HepG2 (cell line): ENCODE measurements at regions not wholly inside any gene's neighbourhood (a gene's known extent, or its start where the extent isn't known, plus 50 kb on each side); places are given as distances from the start of the nearest gene placed in this dataset.

Experiments used
- ARNTL ChIP-seq: sonication (generic); formaldehyde crosslinking; IDR thresholded peaks from 2 replicates; pipeline ENCODE4 v1.4.0; 2020; ENCODE audit warnings: mild to moderate bottlenecking, missing genetic modification reagents
- CHCHD3 ChIP-seq: sonication (generic); formaldehyde crosslinking; IDR thresholded peaks from 2 replicates; pipeline ENCODE4 v1.8.0; 2022; ENCODE audit warnings: mild to moderate bottlenecking, missing genetic modification reagents, moderate library complexity
- CREB1 ChIP-seq, 2 experiments: fragments of 450-650 bp in 1 of 2; IDR thresholded peaks; 2 replicates each; pipeline ENCODE4 v1.6.1; 2016 to 2017; ENCODE audit warnings: control low read depth in 1 of 2, mild to moderate bottlenecking in 1 of 2, missing compliant biosample characterization in 1 of 2, missing genetic modification characterization in 1 of 2
- DMAP1 ChIP-seq: IDR thresholded peaks from 2 replicates; pipeline ENCODE4 v1.6.1; 2016
- GABPA ChIP-seq, 2 experiments: IDR thresholded peaks; 2 replicates each; pipeline ENCODE4 v1.6.1; 2011 to 2016; ENCODE audit warnings: low read depth in 2 of 2, low read length in 1 of 2, missing biosample characterization in 1 of 2, missing genetic modification characterization in 1 of 2
- GABPB1 ChIP-seq: IDR thresholded peaks from 2 replicates; pipeline ENCODE4 v1.6.1; 2016; ENCODE audit warnings: mild to moderate bottlenecking, missing genetic modification reagents, moderate library complexity, missing compliant biosample characterization
- GTF2F1 ChIP-seq: fragments of 150-350 bp; IDR thresholded peaks from 2 replicates; pipeline ENCODE4 v1.6.1; 2014; ENCODE audit warnings: low read length
- NRL ChIP-seq: sonication (generic); formaldehyde crosslinking; IDR thresholded peaks from 2 replicates; pipeline ENCODE4 v1.5.0; 2020; ENCODE audit warnings: missing genetic modification reagents, mild to moderate bottlenecking, moderate library complexity, borderline replicate concordance
- POGZ ChIP-seq: sonication (generic); formaldehyde crosslinking; IDR thresholded peaks from 2 replicates; pipeline ENCODE4 v1.4.0; 2020; ENCODE audit warnings: mild to moderate bottlenecking, missing genetic modification reagents
- RFXAP ChIP-seq: sonication (generic); formaldehyde crosslinking; IDR thresholded peaks from 2 replicates; pipeline ENCODE4 v1.4.0; 2020; ENCODE audit warnings: missing genetic modification reagents, borderline replicate concordance
- SNRNP70 ChIP-seq: fragments of 200-400 bp; formaldehyde crosslinking; IDR thresholded peaks from 2 replicates; pipeline ENCODE4 v1.6.1; 2017; ENCODE audit warnings: mild to moderate bottlenecking, low read depth, low read length, moderate library complexity
- SRSF9 ChIP-seq: fragments of 200-400 bp; formaldehyde crosslinking; IDR thresholded peaks from 2 replicates; pipeline ENCODE4 v1.6.1; 2018; ENCODE audit warnings: borderline replicate concordance, mild to moderate bottlenecking, low read depth, low read length; ENCODE audit not compliant: insufficient read depth, poor library complexity, severe bottlenecking
- TERF1 ChIP-seq: sonication (generic); formaldehyde crosslinking; IDR thresholded peaks from 2 replicates; pipeline ENCODE4 v1.8.0; 2022; ENCODE audit warnings: mild to moderate bottlenecking, missing genetic modification reagents, moderate library complexity
- TFDP2 ChIP-seq: sonication (generic); formaldehyde crosslinking; IDR thresholded peaks from 2 replicates; pipeline ENCODE4 v1.4.0; 2020; ENCODE audit warnings: missing genetic modification reagents
- ZNF326 ChIP-seq: sonication (generic); formaldehyde crosslinking; IDR thresholded peaks from 2 replicates; pipeline ENCODE4 v1.4.0; 2020; ENCODE audit warnings: missing genetic modification reagents, borderline replicate concordance
- TF ChIP-seq, protein P1 (sequence below): IDR thresholded peaks from 2 replicates; pipeline ENCODE4 v1.6.1; 2016; ENCODE audit warnings: low read depth, control low read depth
- TF ChIP-seq, protein P2 (sequence below): sonication (generic); formaldehyde crosslinking; IDR thresholded peaks from 2 replicates; pipeline ENCODE4 v1.9.0; 2021; ENCODE audit warnings: missing genetic modification reagents, borderline replicate concordance
- TF ChIP-seq, protein P3 (sequence below): sonication (generic); formaldehyde crosslinking; IDR thresholded peaks from 2 replicates; pipeline ENCODE4 v1.4.0; 2020; ENCODE audit warnings: missing genetic modification reagents, mild to moderate bottlenecking, borderline replicate concordance

- TF ChIP-seq TFDP2 (peak; percentile 58; the same call in 1 of the 2 replicates), SNRNP70 (no peak), GTF2F1 (no peak), ARNTL (CRISPR knock-in tag) (no peak), DMAP1 (peak; percentile 56; the same call in 1 of the 2 replicates), GABPB1 (CRISPR knock-in tag) (peak; percentile 58), ZNF326 (CRISPR knock-in tag) (no peak), POGZ (CRISPR knock-in tag) (peak; percentile 75), NRL (CRISPR knock-in tag) (no peak), SRSF9 (no peak), GABPA (IDR thresholded peaks at IDR 0.05; ENCODE audit: low read depth, low read length) (no peak), GABPA (CRISPR knock-in tag; IDR thresholded peaks at IDR 0.05; ENCODE audit: low read depth) (peak; percentile 39; the same call in 1 of the 2 replicates), CREB1 (IDR thresholded peaks at IDR 0.05) (no peak), CREB1 (CRISPR knock-in tag; IDR thresholded peaks at IDR 0.05) (peak; percentile 69; the same call in 1 of the 2 replicates), RFXAP (CRISPR knock-in tag) (peak; percentile 69; the same call in 1 of the 2 replicates), TERF1 (no peak), CHCHD3 (CRISPR knock-in tag) (no peak)
- TF ChIP-seq, protein P1, sequence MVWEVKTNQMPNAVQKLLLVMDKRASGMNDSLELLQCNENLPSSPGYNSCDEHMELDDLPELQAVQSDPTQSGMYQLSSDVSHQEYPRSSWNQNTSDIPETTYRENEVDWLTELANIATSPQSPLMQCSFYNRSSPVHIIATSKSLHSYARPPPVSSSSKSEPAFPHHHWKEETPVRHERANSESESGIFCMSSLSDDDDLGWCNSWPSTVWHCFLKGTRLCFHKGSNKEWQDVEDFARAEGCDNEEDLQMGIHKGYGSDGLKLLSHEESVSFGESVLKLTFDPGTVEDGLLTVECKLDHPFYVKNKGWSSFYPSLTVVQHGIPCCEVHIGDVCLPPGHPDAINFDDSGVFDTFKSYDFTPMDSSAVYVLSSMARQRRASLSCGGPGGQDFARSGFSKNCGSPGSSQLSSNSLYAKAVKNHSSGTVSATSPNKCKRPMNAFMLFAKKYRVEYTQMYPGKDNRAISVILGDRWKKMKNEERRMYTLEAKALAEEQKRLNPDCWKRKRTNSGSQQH (CRISPR knock-in tag), result no peak
- TF ChIP-seq, protein P2, sequence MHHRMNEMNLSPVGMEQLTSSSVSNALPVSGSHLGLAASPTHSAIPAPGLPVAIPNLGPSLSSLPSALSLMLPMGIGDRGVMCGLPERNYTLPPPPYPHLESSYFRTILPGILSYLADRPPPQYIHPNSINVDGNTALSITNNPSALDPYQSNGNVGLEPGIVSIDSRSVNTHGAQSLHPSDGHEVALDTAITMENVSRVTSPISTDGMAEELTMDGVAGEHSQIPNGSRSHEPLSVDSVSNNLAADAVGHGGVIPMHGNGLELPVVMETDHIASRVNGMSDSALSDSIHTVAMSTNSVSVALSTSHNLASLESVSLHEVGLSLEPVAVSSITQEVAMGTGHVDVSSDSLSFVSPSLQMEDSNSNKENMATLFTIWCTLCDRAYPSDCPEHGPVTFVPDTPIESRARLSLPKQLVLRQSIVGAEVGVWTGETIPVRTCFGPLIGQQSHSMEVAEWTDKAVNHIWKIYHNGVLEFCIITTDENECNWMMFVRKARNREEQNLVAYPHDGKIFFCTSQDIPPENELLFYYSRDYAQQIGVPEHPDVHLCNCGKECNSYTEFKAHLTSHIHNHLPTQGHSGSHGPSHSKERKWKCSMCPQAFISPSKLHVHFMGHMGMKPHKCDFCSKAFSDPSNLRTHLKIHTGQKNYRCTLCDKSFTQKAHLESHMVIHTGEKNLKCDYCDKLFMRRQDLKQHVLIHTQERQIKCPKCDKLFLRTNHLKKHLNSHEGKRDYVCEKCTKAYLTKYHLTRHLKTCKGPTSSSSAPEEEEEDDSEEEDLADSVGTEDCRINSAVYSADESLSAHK, result no peak
- TF ChIP-seq, protein P3, sequence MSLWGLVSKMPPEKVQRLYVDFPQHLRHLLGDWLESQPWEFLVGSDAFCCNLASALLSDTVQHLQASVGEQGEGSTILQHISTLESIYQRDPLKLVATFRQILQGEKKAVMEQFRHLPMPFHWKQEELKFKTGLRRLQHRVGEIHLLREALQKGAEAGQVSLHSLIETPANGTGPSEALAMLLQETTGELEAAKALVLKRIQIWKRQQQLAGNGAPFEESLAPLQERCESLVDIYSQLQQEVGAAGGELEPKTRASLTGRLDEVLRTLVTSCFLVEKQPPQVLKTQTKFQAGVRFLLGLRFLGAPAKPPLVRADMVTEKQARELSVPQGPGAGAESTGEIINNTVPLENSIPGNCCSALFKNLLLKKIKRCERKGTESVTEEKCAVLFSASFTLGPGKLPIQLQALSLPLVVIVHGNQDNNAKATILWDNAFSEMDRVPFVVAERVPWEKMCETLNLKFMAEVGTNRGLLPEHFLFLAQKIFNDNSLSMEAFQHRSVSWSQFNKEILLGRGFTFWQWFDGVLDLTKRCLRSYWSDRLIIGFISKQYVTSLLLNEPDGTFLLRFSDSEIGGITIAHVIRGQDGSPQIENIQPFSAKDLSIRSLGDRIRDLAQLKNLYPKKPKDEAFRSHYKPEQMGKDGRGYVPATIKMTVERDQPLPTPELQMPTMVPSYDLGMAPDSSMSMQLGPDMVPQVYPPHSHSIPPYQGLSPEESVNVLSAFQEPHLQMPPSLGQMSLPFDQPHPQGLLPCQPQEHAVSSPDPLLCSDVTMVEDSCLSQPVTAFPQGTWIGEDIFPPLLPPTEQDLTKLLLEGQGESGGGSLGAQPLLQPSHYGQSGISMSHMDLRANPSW, result 0 out of 2 replicates have a peak, but pooled peaks have one; percentile 54
These were observed 260.2 kb upstream of the TRIB2 start (continued) for GRCh38 chr2:12456293-12457106.
